Keratinocyte (primary cell): ENCODE measurements at regions not wholly inside any gene's neighbourhood (a gene's known extent, or its start where the extent isn't known, plus 50 kb on each side); places are given as distances from the start of the nearest gene placed in this dataset.

Source experiments
- CTCF ChIP-seq, 3 experiments: IDR thresholded peaks in 1 of 3; conservative IDR thresholded peaks in 1 of 3; optimal IDR thresholded peaks in 1 of 3; 2 replicates in 2 of 3; 3 replicates in 1 of 3; pipeline versions ENCODE3 to v1.5.1; 2011; ENCODE audit warnings: low read length in 3 of 3, mild to moderate bottlenecking in 3 of 3, moderate library complexity in 2 of 3, control low read depth in 1 of 3, inconsistent platforms in 1 of 3; ENCODE audit not compliant: insufficient read depth in 2 of 3; ENCODE audit errors: extremely low read depth in 1 of 3
- EZH2 ChIP-seq: IDR thresholded peaks from one replicate; pipeline ENCODE4 v1.6.1; 2012; ENCODE audit warnings: inconsistent platforms, mild to moderate bottlenecking, low read length, moderate library complexity

- TF ChIP-seq CTCF (optimal IDR thresholded peaks at IDR 0.05 in 1 of 3, IDR thresholded peaks at IDR 0.05 in 1 of 3, conservative IDR thresholded peaks at IDR 0.05 in 1 of 3; ENCODE audit: extremely low read depth in 1 of 3, insufficient read depth in 2 of 3, low read length in 3 of 3) (no peak), EZH2 (no peak)
Observed at GRCh38 chr4:79212311-79212710, 113.5 kb downstream of the NAA11 start.
